UCSD-AML1 (cell line): ENCODE measurements at regions not wholly inside any gene's neighbourhood (a gene's known extent, or its start where the extent isn't known, plus 50 kb on each side); places are given as distances from the start of the nearest gene placed in this dataset.

Experiments
- DNase-seq: peaks from one replicate; lab custom pipeline; 2025; ENCODE audit not compliant: unreplicated experiment; lab: John Stamatoyannopoulos, UW

DNA sequence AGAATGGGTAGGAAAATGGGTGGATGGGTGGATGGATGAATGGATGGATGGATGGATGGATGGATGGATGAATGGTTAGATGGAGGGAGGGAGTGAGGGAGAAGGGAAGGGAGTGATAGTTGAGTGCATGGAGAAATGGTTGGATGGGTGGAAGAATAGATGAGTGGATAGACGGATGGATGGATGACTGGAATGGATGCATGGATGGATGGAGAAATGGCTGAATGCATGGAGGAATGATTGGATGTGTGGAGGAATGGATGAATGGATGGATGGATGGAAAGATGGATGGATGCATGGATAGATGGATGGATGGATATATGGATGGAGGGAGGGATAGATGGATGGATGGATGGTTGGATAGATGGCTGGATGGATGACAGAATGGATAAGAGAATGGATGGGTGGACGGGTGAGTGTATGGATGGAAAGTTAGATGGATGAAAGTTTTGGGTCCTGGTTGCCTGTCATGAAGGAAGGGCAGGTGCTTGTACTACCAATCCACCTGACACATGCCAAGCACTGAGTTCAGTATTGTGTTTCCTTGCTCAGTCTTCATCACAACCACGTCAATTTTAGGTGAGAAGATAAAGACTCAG is 286.5 kb upstream of the RTL1 start:
- no peak for DNase-seq

DNA sequence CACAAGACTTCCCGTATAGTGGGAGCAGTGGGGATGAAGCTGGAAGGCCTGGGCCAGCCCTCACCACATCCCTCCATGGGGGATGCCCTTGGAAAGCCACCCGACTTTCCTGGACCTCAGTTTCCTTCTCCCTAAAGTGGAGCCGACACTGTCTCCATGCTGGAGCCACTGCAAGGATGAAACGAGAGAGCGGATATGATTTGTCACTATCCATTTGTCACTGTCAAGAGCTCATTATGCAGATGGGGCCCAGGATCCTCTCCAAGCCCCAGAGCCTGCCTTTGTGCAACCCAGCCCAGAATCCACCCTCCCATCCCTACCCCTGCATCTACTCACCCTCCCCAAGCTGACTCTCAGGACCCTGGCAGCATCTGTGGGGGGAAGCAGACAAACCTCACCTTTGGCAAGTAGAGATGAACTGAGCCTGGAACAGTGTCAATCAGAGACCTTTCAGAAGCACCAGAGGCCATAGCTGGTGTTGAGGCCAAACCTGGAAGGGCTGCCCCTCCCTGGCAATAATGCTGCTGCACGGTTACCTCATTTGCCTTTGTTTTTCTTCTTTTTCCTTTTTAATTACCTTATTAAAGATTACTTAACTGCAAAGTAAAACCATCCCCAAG is 287.7 kb upstream of the RTL1 start:
- DNase-seq = no peak

DNA sequence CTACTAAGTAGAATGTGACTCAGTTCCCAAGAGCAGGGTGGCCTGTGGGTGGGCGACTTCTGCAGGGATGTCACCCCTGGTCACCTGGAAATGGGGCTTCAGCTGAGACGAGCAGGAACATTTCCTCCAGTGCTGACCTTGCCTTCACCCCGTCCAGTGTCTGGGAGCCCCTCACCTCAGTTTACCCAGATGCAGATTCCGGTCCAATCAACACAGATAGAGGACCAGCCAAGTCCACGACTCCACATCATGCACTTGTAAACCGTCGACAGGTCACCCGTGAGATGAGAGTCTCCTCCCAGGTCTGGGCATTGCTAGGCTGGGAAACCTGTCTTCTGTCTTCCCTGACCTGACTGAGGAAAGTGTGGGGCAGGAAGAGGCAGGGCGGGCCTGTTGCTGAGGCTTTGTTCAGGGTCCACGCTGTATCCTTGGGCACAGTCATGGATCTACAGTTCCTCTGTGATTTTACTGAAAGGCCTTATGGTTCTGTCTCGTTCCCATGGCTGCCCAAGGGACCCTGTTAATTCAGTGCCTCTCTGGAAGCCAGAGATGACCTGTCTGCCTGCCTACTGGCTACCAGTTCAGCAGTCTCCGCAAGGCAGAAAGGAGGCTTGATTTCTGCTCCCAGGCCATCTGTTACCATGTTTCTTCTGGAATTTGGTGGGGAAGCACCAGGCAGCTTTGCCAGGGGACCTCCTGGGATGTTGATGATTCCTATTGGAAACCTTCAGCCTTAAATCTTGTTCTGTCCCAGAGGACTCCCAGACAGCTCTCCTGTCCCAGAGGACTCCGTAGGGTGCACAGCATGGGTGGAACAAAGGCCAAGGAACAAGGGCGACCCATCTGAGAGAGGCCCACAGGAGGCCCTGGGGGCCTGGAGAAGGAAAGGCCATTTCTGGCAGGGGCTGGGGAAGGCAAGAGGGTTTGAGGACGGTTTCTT is 288.5 kb upstream of the RTL1 start:
- no peak for DNase-seq

GRCh38 chr14:101192661-101193000 is 289.1 kb upstream of the RTL1 start:
- DNase-seq = no peak

DNA sequence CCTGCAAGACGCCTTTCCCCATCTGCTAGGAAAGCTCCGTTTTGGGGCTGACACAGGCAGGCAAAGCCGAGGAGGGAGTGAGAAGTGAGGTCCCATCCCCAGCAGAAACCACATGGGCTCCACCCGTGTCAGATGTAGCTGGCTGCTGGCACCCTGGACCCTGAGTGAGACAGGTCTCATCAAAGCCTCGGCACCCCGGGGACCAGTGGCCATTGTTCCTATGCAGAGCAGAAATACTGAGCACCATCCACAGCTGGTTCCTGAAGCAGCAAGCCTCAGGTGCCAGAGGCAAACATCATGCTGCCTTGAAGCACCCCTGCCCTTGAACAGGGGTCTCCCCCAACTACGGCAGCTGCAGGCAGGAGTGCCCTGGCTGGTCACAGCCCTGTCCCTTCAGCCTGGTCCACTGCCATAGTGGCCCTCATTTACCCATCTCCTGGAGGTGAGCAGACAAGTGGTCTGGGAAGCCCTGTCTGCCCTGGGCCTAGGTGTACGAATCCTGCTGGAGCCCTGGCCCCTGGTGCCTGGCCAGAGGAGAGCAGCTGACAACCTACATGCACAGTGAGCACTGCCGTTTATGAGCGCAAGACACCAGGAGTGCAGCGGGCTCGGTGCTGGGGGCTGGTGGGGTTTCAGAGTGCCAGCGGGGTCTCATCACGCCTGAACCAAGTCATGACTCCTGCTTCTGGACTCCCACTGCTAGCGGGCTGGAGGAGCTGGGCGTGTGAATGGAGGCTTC is 289.8 kb upstream of the RTL1 start:
- DNase-seq = no peak

DNA sequence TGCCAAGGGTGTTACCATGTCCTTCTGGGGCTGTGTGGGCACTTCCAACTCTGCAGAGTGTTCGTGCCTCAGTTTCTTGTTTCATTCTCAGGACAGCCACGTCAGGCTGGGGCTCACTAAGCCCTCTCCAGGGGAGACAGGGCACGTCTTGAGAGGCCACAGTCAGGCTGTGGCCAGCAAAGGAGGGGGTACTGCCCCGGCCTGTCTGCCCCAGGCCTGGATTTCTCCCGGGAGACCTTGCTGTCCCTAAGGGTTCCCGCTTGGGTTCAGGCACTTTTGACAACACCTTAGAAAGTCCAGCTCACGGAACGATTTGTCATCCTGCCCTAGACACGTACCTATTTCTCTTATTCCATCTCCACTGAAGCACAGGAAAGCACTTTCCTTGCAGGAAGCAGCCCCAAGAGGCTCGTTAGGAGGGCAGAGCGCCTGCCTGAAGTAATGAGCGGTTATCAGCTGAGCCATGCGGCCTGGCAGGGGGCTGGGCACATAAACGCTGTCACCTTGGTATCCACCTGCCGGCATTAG is 290.4 kb upstream of the RTL1 start:
- no peak for DNase-seq

GRCh38 chr14:101194373-101195308 is 291.1 kb upstream of the RTL1 start:
- no peak for DNase-seq

GRCh38 chr14:101195309-101195901 is 291.9 kb upstream of the RTL1 start:
- DNase-seq = no peak

GRCh38 chr14:101196051-101196712 is 292.7 kb upstream of the RTL1 start:
- no peak for DNase-seq

- DNase-seq = no peak
These were observed 293.5 kb upstream of the RTL1 start for GRCh38 chr14:101196795-101197590.

GRCh38 chr14:101197595-101198397 is 294.3 kb upstream of the RTL1 start:
- no peak for DNase-seq

DNA sequence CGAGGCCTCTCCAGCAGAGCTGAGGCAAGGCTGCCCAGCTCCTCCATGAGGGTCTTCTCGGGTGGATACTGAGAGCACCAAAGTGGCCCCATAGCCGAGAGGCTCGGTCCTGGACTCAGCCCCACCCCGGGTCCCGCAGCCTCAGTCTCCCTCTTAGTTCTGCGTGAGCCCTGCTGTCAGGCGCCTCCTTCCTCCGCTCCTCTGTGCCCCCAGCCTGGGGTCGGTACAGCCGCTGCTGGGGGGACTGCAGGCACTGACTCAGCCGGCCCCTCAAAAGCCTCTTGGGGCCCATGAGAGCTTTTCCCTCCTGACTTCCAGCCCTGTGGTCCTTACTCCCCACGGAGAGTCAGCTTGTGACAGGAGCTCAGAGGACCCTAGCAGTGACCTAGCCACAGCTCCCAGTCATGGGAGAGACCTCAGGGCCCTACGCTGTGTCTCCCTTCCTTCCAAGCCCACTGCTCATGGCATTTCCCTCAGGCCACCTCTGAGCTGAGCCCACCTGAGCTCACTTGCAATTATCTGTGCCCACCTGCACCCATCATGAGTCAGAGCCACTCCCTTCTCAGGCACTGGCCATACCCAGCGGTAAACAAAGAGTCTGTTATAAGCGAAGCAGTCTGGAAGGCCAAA is 295.0 kb upstream of the RTL1 start:
- DNase-seq = no peak

GRCh38 chr14:101199028-101199770 is 295.7 kb upstream of the RTL1 start:
- no peak for DNase-seq

DNA sequence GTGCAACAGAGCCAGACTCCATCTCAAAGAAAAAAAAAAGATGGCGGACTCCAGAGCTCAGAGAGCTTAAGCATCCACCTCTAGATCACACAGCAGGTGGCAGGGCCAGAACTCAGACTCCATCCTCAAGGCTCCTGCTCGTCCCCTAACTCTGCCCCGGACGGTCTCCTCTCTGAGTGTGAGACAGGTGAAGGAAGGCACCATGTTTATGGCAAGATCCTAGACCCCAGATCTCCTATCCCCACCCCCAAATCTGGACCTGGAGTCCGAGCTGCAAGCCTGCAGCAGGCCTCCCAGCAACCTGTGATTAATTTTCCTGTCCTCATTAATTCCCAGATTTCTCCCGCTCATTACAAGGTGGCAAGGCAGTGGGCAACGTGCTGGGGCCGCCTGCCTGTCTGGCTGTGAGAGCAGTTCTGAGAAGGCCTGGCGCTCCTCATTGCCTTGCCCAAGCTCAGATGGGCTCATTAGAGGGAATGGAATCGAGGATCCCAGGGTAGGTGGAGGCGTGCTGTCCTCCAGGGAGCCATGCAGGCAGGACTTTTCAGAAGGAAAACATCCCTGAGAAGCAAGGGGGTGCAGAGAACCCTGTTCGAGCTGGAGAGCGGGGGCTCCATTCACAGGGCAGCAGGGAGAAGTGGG is 296.6 kb upstream of the RTL1 start:
- DNase-seq = no peak

- DNase-seq = no peak
These were observed 297.4 kb upstream of the RTL1 start for GRCh38 chr14:101200650-101201516.
